ENCODE measurements at regions not wholly inside any gene's neighbourhood (a gene's known extent, or its start where the extent isn't known, plus 50 kb on each side); places are given as distances from the start of the nearest gene placed in this dataset.

GRCh38 chr18:46261799-46262198 is 157.6 kb downstream of the HAUS1 start:
- DNase-seq (ENCODE audit: low spot score), result no peak
- no peak overlapping the region for H3K9ac ChIP-seq
- no peaks in the 10 kb centered on the region for H3K9me3 ChIP-seq (ENCODE audit: low read depth)
- no peak for TF ChIP-seq EZH2phosphoT487 (IDR thresholded peaks at IDR 0.05)
- no peak for TF ChIP-seq EZH2 (IDR thresholded peaks at IDR 0.05)
- TF ChIP-seq CTCF (IDR thresholded peaks at IDR 0.05), result no peak
- Mint-ChIP-seq H3K36me3 (peaks cover 15% of the 10 kb centered on the region), H3K27me3 (ENCODE audit: insufficient read depth, low read depth) (peaks cover 3% of the 10 kb centered on the region), H3K4me3 (no peak overlapping the region), H3K27ac (no peak overlapping the region), H3K9me3 (no peaks in the 10 kb centered on the region), H3K4me1 (peaks cover 12% of the 10 kb centered on the region)
- peaks cover 17% of the 10 kb centered on the region for H4K20me1 ChIP-seq (ENCODE audit: low read depth)
- H3K79me2 ChIP-seq (ENCODE audit: low read depth), result no peaks in the 10 kb centered on the region
- no peak overlapping the region for H3K4me2 ChIP-seq
- H3K4me1 ChIP-seq, result peaks cover 9% of the 10 kb centered on the region
- H3K36me3 ChIP-seq, result no peaks in the 10 kb centered on the region
- no peak overlapping the region for H3K27ac ChIP-seq
- no peak overlapping the region for H2AFZ ChIP-seq (replicated peaks)
- no peak overlapping the region for H3K4me3 ChIP-seq
- H3F3A ChIP-seq (ENCODE audit: low read depth), result no peaks in the 10 kb centered on the region
- H3K27me3 ChIP-seq, result no peaks in the 10 kb centered on the region

GRCh38 chr18:46262856-46263255 is 158.7 kb downstream of the HAUS1 start:
- Histone ChIP-seq H3K27me3 (no peaks in the 10 kb centered on the region), H3K9me3 (ENCODE audit: low read depth) (no peaks in the 10 kb centered on the region), H3K36me3 (no peaks in the 10 kb centered on the region), H3K27ac (no peak overlapping the region), H3K9ac (no peak overlapping the region), H3K4me1 (peaks cover 9% of the 10 kb centered on the region), H4K20me1 (ENCODE audit: low read depth) (peaks cover 16% of the 10 kb centered on the region), H2AFZ (replicated peaks) (no peak overlapping the region), H3K4me3 (no peak overlapping the region), H3F3A (ENCODE audit: low read depth) (no peaks in the 10 kb centered on the region), H3K79me2 (ENCODE audit: low read depth) (no peaks in the 10 kb centered on the region), H3K4me2 (no peak overlapping the region)
- no peak for DNase-seq (ENCODE audit: low spot score)
- Mint-ChIP-seq H3K36me3 (peaks cover 15% of the 10 kb centered on the region), H3K27ac (no peak overlapping the region), H3K4me1 (peaks cover 12% of the 10 kb centered on the region), H3K9me3 (no peaks in the 10 kb centered on the region), H3K27me3 (ENCODE audit: insufficient read depth, low read depth) (peaks cover 3% of the 10 kb centered on the region), H3K4me3 (no peak overlapping the region)
- TF ChIP-seq CTCF (IDR thresholded peaks at IDR 0.05) (no peak), EZH2 (IDR thresholded peaks at IDR 0.05) (no peak)

GRCh38 chr18:46264255-46264654 is 160.1 kb downstream of the HAUS1 start:
- H3K4me1 ChIP-seq, result peaks cover 9% of the 10 kb centered on the region
- peak; percentile 43 for DNase-seq (ENCODE audit: low spot score)
- H3K9ac ChIP-seq, result no peak overlapping the region
- TF ChIP-seq EZH2phosphoT487 (IDR thresholded peaks at IDR 0.05) (no peak), CTCF (IDR thresholded peaks at IDR 0.05) (no peak), EZH2 (IDR thresholded peaks at IDR 0.05) (no peak)
- no peaks in the 10 kb centered on the region for H3K9me3 Mint-ChIP-seq
- H3K4me1 Mint-ChIP-seq, result peaks cover 12% of the 10 kb centered on the region
- H3K27ac ChIP-seq, result no peak overlapping the region
- H2AFZ ChIP-seq (replicated peaks), result no peak overlapping the region
- no peaks in the 10 kb centered on the region for H3K27me3 ChIP-seq
- no peak overlapping the region for H3K4me3 ChIP-seq
- H3F3A ChIP-seq (ENCODE audit: low read depth), result no peaks in the 10 kb centered on the region
- H3K27ac Mint-ChIP-seq, result peak overlapping the region; percentile 69
- H3K36me3 ChIP-seq, result no peaks in the 10 kb centered on the region
- no peak overlapping the region for H3K4me3 Mint-ChIP-seq
- H3K79me2 ChIP-seq (ENCODE audit: low read depth), result no peaks in the 10 kb centered on the region
- H3K27me3 Mint-ChIP-seq (ENCODE audit: insufficient read depth, low read depth), result peaks cover 3% of the 10 kb centered on the region
- peaks cover 16% of the 10 kb centered on the region for H4K20me1 ChIP-seq (ENCODE audit: low read depth)
- no peaks in the 10 kb centered on the region for H3K9me3 ChIP-seq (ENCODE audit: low read depth)
- H3K36me3 Mint-ChIP-seq, result peaks cover 15% of the 10 kb centered on the region
- H3K4me2 ChIP-seq, result no peak overlapping the region
